B cell (primary cell): ENCODE measurements at regions not wholly inside any gene's neighbourhood (a gene's known extent, or its start where the extent isn't known, plus 50 kb on each side); places are given as distances from the start of the nearest gene placed in this dataset.

Source experiments
- ATAC-seq: fragments of 200-7000 bp; cut with Tn5 transposase; one replicate; pipeline ENCODE4 v1.10.0; 2021; ENCODE audit warnings: low read depth, mild to moderate bottlenecking, moderate number of reproducible peaks, moderate library complexity
- CTCF ChIA-PET: fragments of 350-600 bp; sonication (Branson Sonifier 250); formaldehyde crosslinking; loops from one replicate; lab custom pipeline; 2021; ENCODE audit warnings: antibody characterized with exemption, inconsistent platforms; lab: Charles Lee
- POLR2A ChIA-PET: fragments of 350-600 bp; sonication (Branson Sonifier 250); formaldehyde crosslinking; loops from one replicate; lab custom pipeline; 2021; ENCODE audit warnings: antibody characterized with exemption; lab: Charles Lee
- DNase-seq: peaks from one replicate; pipeline ENCODE4 v3.0.0; 2013
- H2AFZ ChIP-seq: 2 replicates; pipeline ENCODE4 v1.6.1; 2012; ENCODE audit warnings: mild to moderate bottlenecking, low read depth, low read length; ENCODE audit not compliant: insufficient read depth, poor library complexity, severe bottlenecking
- H3K27ac ChIP-seq, 2 donors: 1 replicate in 1 of 2; 2 replicates in 1 of 2; pipeline ENCODE4 v1.5.1; 2012 to 2013; ENCODE audit warnings: low read length in 2 of 2, mild to moderate bottlenecking in 2 of 2, moderate library complexity in 1 of 2
- H3K27me3 ChIP-seq, 4 experiments: fragments of 200-600 bp in 1 of 4; sonication (generic) in 1 of 4; replicated peaks in 1 of 4; 1 replicate in 2 of 4; 2 replicates in 2 of 4; pipeline versions ENCODE4 v1.6.1 to v1.7.0; 2013 to 2016; ENCODE audit warnings: low read length in 3 of 4, mild to moderate bottlenecking in 2 of 4, mixed read lengths in 1 of 4, moderate library complexity in 1 of 4; ENCODE audit not compliant: insufficient read depth in 4 of 4, control insufficient read depth in 3 of 4; ENCODE audit errors: control extremely low read depth in 1 of 4
- H3K36me3 ChIP-seq, 2 experiments: replicated peaks in 1 of 2; 1 replicate in 1 of 2; 2 replicates in 1 of 2; pipeline versions ENCODE4 v1.6.1 to v1.7.1; 2013; ENCODE audit warnings: low read length in 1 of 2; ENCODE audit not compliant: insufficient read depth in 2 of 2, control insufficient read depth in 1 of 2; ENCODE audit errors: control extremely low read depth in 1 of 2, extremely low read depth in 1 of 2
- H3K4me1 ChIP-seq, 2 donors: fragments of 200-600 bp in 1 of 2; sonication (generic) in 1 of 2; 1 replicate in 1 of 2; 2 replicates in 1 of 2; pipeline versions ENCODE4 v1.5.1 to v1.6.1; 2013 to 2017; ENCODE audit warnings: low read length in 2 of 2; ENCODE audit not compliant: control insufficient read depth in 2 of 2, insufficient read depth in 2 of 2
- H3K4me2 ChIP-seq: replicated peaks from 2 replicates; pipeline ENCODE3; 2012; ENCODE audit warnings: mild to moderate bottlenecking, low read depth, low read length; ENCODE audit not compliant: poor library complexity, severe bottlenecking
- H3K4me3 ChIP-seq, 5 experiments: fragments of 200-600 bp in 1 of 5; sonication (generic) in 1 of 5; 1 replicate in 3 of 5; 2 replicates in 2 of 5; pipeline versions ENCODE4 v1.5.1 to v1.7.0; 2011 to 2016; ENCODE audit warnings: low read length in 4 of 5, mild to moderate bottlenecking in 4 of 5, low read depth in 2 of 5, control low read depth in 1 of 5, moderate library complexity in 1 of 5; ENCODE audit not compliant: insufficient read depth in 1 of 5; ENCODE audit errors: control extremely low read depth in 1 of 5, extremely low read depth in 1 of 5
- H3K79me2 ChIP-seq: fragments of 200-600 bp; sonication (generic); one replicate; pipeline ENCODE4 v1.6.0; 2016; ENCODE audit warnings: low read length; ENCODE audit not compliant: control insufficient read depth, insufficient read depth
- H3K9ac ChIP-seq: fragments of 200-600 bp; sonication (generic); 2 replicates; pipeline ENCODE4 v1.6.1; 2017; ENCODE audit warnings: mild to moderate bottlenecking, low read length, moderate library complexity
- H3K9me3 ChIP-seq, 3 donors: one replicate each; pipeline versions ENCODE4 v1.6.1 to v1.7.1; 2013; ENCODE audit warnings: low read length in 2 of 3; ENCODE audit not compliant: control insufficient read depth in 2 of 3, insufficient read depth in 1 of 3; ENCODE audit errors: control extremely low read depth in 1 of 3
- H4K20me1 ChIP-seq: 2 replicates; pipeline ENCODE4 v1.6.0; 2012; ENCODE audit warnings: mild to moderate bottlenecking, low read length; ENCODE audit not compliant: insufficient read depth, control insufficient read depth, poor library complexity, severe bottlenecking
- H3K27ac Mint-ChIP-seq: one replicate; pipeline ENCODE4 v1.8.0; 2021; ENCODE audit warnings: mixed read lengths
- H3K27me3 Mint-ChIP-seq: one replicate; pipeline ENCODE4 v1.8.0; 2021; ENCODE audit warnings: mixed read lengths
- H3K4me1 Mint-ChIP-seq: one replicate; pipeline ENCODE4 v1.8.0; 2021; ENCODE audit warnings: mixed read lengths
- H3K4me3 Mint-ChIP-seq: one replicate; pipeline ENCODE4 v1.8.0; 2021; ENCODE audit warnings: mixed read lengths
- H3K9me3 Mint-ChIP-seq: one replicate; pipeline ENCODE4 v1.8.0; 2022; ENCODE audit warnings: mixed read lengths; ENCODE audit not compliant: insufficient read depth
- EZH2 ChIP-seq: IDR thresholded peaks from 2 replicates; pipeline ENCODE4 v1.6.1; 2012; ENCODE audit warnings: borderline replicate concordance, low read depth, mild to moderate bottlenecking, moderate library complexity, low read length; ENCODE audit not compliant: insufficient read depth, poor library complexity, severe bottlenecking
- WGBS: methylation state at CpG from one replicate; pipeline ENCODE4 v1.1.5; 2013; ENCODE audit warnings: missing lambda C conversion rate; ENCODE audit not compliant: insufficient coverage; 5-methylcytosine and 5-hydroxymethylcytosine counted together
- intact Hi-C: fragments of 100-400 bp; cut with micrococcal nuclease; formaldehyde crosslinking; loops from one replicate; pipeline ENCODE4 v1.10.0; 2022
- TF ChIP-seq, protein P1 (sequence below): fragments of 200-600 bp; IDR thresholded peaks from one replicate; pipeline ENCODE4 v1.8.0; 2022; ENCODE audit warnings: antibody characterized with exemption, mild to moderate bottlenecking

DNA sequence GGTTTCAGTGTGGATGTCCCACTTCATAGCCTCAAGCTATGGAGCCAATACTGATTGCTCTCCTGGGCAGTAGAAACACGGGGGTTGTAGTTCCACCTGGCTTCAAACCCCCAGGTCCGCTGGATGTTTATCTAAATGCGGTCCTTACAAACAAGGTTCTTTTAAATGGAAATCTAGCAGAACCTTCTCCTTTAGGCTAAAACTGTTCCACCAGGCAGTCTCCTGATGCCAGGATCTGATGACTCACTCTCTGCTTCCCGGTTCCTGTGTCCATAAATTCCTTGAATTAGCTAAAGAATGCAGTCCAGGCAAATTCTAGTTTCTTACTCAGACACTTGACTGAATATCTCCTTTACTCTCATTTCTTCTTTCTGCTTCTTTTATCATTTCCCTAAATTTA, 108.4 kb upstream of the FAM3C start:
- Histone ChIP-seq H3K27me3 (no peaks in the 10 kb centered on the region), H3K36me3 (no peaks in the 10 kb centered on the region), H3K9ac (no peak overlapping the region), H3K4me3 (no peak overlapping the region), H3K79me2 (no peaks in the 10 kb centered on the region), H2AFZ (no peak overlapping the region), H3K4me1 (no peaks in the 10 kb centered on the region), H4K20me1 (no peaks in the 10 kb centered on the region), H3K9me3 (peaks cover 4 to 19% (median 16%) of the 10 kb centered on the region in 3 donors), H3K27ac (no peak overlapping the region), H3K4me2 (no peak overlapping the region)
- Mint-ChIP-seq H3K27me3 (peaks cover 5% of the 10 kb centered on the region), H3K4me1 (peaks cover 3% of the 10 kb centered on the region), H3K27ac (no peak overlapping the region), H3K9me3 (peaks cover 16% of the 10 kb centered on the region), H3K4me3 (no peak overlapping the region)
- TF ChIP-seq EZH2 = no peak
- TF ChIP-seq, protein P1, sequence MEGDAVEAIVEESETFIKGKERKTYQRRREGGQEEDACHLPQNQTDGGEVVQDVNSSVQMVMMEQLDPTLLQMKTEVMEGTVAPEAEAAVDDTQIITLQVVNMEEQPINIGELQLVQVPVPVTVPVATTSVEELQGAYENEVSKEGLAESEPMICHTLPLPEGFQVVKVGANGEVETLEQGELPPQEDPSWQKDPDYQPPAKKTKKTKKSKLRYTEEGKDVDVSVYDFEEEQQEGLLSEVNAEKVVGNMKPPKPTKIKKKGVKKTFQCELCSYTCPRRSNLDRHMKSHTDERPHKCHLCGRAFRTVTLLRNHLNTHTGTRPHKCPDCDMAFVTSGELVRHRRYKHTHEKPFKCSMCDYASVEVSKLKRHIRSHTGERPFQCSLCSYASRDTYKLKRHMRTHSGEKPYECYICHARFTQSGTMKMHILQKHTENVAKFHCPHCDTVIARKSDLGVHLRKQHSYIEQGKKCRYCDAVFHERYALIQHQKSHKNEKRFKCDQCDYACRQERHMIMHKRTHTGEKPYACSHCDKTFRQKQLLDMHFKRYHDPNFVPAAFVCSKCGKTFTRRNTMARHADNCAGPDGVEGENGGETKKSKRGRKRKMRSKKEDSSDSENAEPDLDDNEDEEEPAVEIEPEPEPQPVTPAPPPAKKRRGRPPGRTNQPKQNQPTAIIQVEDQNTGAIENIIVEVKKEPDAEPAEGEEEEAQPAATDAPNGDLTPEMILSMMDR = no peak
- 83% methylated on average over 4 of the region's 4 CpGs for WGBS
- no peak for DNase-seq
- ChIA-PET CTCF (no interaction called here), POLR2A (no interaction called here)
- no peak for ATAC-seq
- intact Hi-C loops = no loop called here

DNA sequence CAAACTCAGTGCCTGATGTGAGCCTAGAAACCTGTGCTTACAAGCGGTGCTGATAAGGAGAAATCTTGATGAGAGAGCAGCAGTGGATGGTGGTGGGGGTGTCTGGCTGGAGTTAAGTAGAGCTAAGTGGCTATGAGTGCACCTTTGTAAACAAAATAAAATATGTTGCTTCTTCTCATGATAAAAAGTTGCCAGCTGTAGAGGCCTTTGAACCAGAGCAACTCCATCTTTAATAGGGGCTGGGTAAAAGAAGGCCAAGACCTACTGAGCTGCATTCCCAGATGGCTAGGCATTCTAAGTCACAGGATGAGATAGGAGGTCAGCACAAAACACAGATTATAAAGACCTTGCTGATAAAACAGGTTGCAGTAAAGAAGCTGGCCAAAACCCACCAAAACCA, 107.6 kb upstream of the FAM3C start:
- TF ChIP-seq, protein P1 = no peak
- TF ChIP-seq EZH2 = no peak
- Histone ChIP-seq H3K9ac (no peak overlapping the region), H3K9me3 (peaks cover 4 to 19% (median 16%) of the 10 kb centered on the region in 3 donors), H2AFZ (no peak overlapping the region), H3K4me2 (no peak overlapping the region), H3K4me3 (no peak overlapping the region), H3K27ac (no peak overlapping the region), H4K20me1 (no peaks in the 10 kb centered on the region), H3K36me3 (no peaks in the 10 kb centered on the region), H3K79me2 (no peaks in the 10 kb centered on the region), H3K4me1 (no peaks in the 10 kb centered on the region), H3K27me3 (no peaks in the 10 kb centered on the region)
- Mint-ChIP-seq H3K27me3 (peaks cover 2% of the 10 kb centered on the region), H3K4me3 (no peak overlapping the region), H3K9me3 (peaks cover 16% of the 10 kb centered on the region), H3K27ac (no peak overlapping the region), H3K4me1 (peaks cover 3% of the 10 kb centered on the region)
- DNase-seq (no peak), ATAC-seq (no peak)
- ChIA-PET CTCF (no interaction called here), POLR2A (no interaction called here)
- intact Hi-C loops = no loop called here
- WGBS = 100% methylated on average over 1 of the region's 1 CpG
